SK-N-SH (cell line): ENCODE measurements at regions not wholly inside any gene's neighbourhood (a gene's known extent, or its start where the extent isn't known, plus 50 kb on each side); places are given as distances from the start of the nearest gene placed in this dataset.

ENCODE experiments used
- CTCF ChIA-PET: fragments of 300-600, 350-600 bp; formaldehyde crosslinking; extraction: SDS; loops from one replicate; lab custom pipeline; 2021; lab: Yijun Ruan, JAX
- POLR2A ChIA-PET: fragments of 350-600 bp; sonication (Branson Sonifier 250); formaldehyde crosslinking; extraction: SDS; loops from one replicate; lab custom pipeline; 2020; ENCODE audit warnings: antibody characterized with exemption, inconsistent platforms; lab: Yijun Ruan, JAX
- DNase-seq: peaks from one replicate; pipeline ENCODE4 v3.0.0; 2012
- H2AFZ ChIP-seq: fragments of 200-600 bp; sonication (generic); 2 replicates; pipeline ENCODE4 v1.8.1; 2016; ENCODE audit warnings: antibody characterized with exemption, mild to moderate bottlenecking, low read depth
- H3F3A ChIP-seq: fragments of 200-600 bp; sonication (generic); replicated peaks from 2 replicates; pipeline ENCODE3; 2016; ENCODE audit warnings: antibody characterized with exemption, mild to moderate bottlenecking; ENCODE audit not compliant: insufficient read depth
- H3K27ac ChIP-seq, 2 experiments: fragments of 200-500 bp in 1 of 2; fragments of 200-600 bp in 1 of 2; sonication (Bioruptor generic) in 1 of 2; sonication (generic), shearing (Covaris generic) in 1 of 2; 2 replicates each; pipeline versions ENCODE4 v1.5.1 to v1.6.1; 2014 to 2016; ENCODE audit warnings: low read depth in 2 of 2, inconsistent platforms in 1 of 2, low read length in 1 of 2, mild to moderate bottlenecking in 1 of 2, mixed read lengths in 1 of 2
- H3K27me3 ChIP-seq: fragments of 200-600 bp; sonication (generic), shearing (Covaris generic); 2 replicates; pipeline ENCODE4 v1.6.1; 2016; ENCODE audit warnings: mixed run types; ENCODE audit not compliant: insufficient read depth
- H3K36me3 ChIP-seq, 2 experiments: fragments of 200-500 bp in 1 of 2; fragments of 200-600 bp in 1 of 2; sonication (Bioruptor generic) in 1 of 2; sonication (generic) in 1 of 2; replicated peaks in 1 of 2; 2 replicates each; pipeline versions ENCODE3 to v1.5.1; 2014 to 2016; ENCODE audit warnings: low read length in 1 of 2, mild to moderate bottlenecking in 1 of 2; ENCODE audit not compliant: insufficient read depth in 2 of 2, control insufficient read depth in 1 of 2
- H3K4me1 ChIP-seq, 2 experiments: fragments of 200-500 bp in 1 of 2; fragments of 200-600 bp in 1 of 2; sonication (Bioruptor generic) in 1 of 2; sonication (generic), shearing (Covaris generic) in 1 of 2; 2 replicates each; pipeline versions ENCODE4 v1.5.1 to v1.6.1; 2014 to 2016; ENCODE audit warnings: low read depth in 1 of 2, low read length in 1 of 2, mixed run types in 1 of 2; ENCODE audit not compliant: insufficient read depth in 2 of 2, control insufficient read depth in 1 of 2
- H3K4me2 ChIP-seq: fragments of 200-600 bp; sonication (generic), shearing (Covaris generic); 2 replicates; pipeline ENCODE4 v1.6.1; 2017; ENCODE audit warnings: mixed run types
- H3K4me3 ChIP-seq, 2 experiments: fragments of 200-500 bp in 1 of 2; fragments of 200-600 bp in 1 of 2; sonication (Bioruptor generic) in 1 of 2; sonication (generic), shearing (Covaris generic) in 1 of 2; 2 replicates each; pipeline versions ENCODE4 v1.5.1 to v1.8.1; 2014 to 2016; ENCODE audit warnings: low read depth in 2 of 2, inconsistent platforms in 1 of 2, low read length in 1 of 2, mild to moderate bottlenecking in 1 of 2, mixed read lengths in 1 of 2, moderate library complexity in 1 of 2
- H3K79me2 ChIP-seq: fragments of 200-600 bp; sonication (generic); 2 replicates; pipeline ENCODE4 v1.8.1; 2017; ENCODE audit warnings: mild to moderate bottlenecking; ENCODE audit not compliant: insufficient read depth
- H3K9ac ChIP-seq: fragments of 200-600 bp; sonication (generic); 2 replicates; pipeline ENCODE4 v1.6.1; 2017; ENCODE audit warnings: mixed run types
- H3K9me2 ChIP-seq: fragments of 200-600 bp; sonication (generic); 2 replicates; pipeline ENCODE4 v1.6.1; 2017; ENCODE audit warnings: mixed run types
- H3K9me3 ChIP-seq: fragments of 200-600 bp; sonication (generic); 2 replicates; pipeline ENCODE4 v1.6.1; 2017; ENCODE audit warnings: mixed run types, mild to moderate bottlenecking, moderate library complexity
- H4K20me1 ChIP-seq: fragments of 200-600 bp; sonication (generic); 2 replicates; pipeline ENCODE4 v1.6.1; 2017; ENCODE audit warnings: mild to moderate bottlenecking, mixed run types; ENCODE audit not compliant: insufficient read depth
- CHD2 ChIP-seq: fragments of 150-350 bp; IDR thresholded peaks from 2 replicates; pipeline ENCODE4 v1.6.1; 2018; ENCODE audit warnings: low read length; ENCODE audit not compliant: partially characterized antibody
- ELF1 ChIP-seq: IDR thresholded peaks from 2 replicates; pipeline ENCODE4 v1.4.0; 2012
- EZH2phosphoT487 ChIP-seq: fragments of 200-600 bp; sonication (generic); IDR thresholded peaks from 2 replicates; pipeline ENCODE4 v1.6.1; 2017; ENCODE audit warnings: low read depth, mixed run types, mild to moderate bottlenecking, antibody characterized with exemption, moderate library complexity, borderline replicate concordance
- FOSL2 ChIP-seq: IDR thresholded peaks from 2 replicates; pipeline ENCODE4 v1.4.0; 2012; ENCODE audit warnings: low read depth, mild to moderate bottlenecking, moderate library complexity, borderline replicate concordance
- FOXM1 ChIP-seq: IDR thresholded peaks from 2 replicates; pipeline ENCODE4 v1.4.0; 2012; ENCODE audit warnings: low read depth, mild to moderate bottlenecking
- GABPA ChIP-seq: IDR thresholded peaks from 2 replicates; pipeline ENCODE4 v1.4.0; 2012; ENCODE audit warnings: low read depth, mild to moderate bottlenecking
- GATA2 ChIP-seq: sonication (generic); formaldehyde crosslinking; IDR thresholded peaks from 2 replicates; pipeline ENCODE4 v1.5.0; 2020; ENCODE audit warnings: mild to moderate bottlenecking, missing genetic modification reagents
- MXI1 ChIP-seq: IDR thresholded peaks from 2 replicates; pipeline ENCODE4 v1.6.1; 2012; ENCODE audit warnings: mild to moderate bottlenecking, low read depth, low read length, improper control_type of control experiment
- NFIC ChIP-seq: IDR thresholded peaks from 2 replicates; pipeline ENCODE4 v1.4.0; 2012; ENCODE audit warnings: borderline replicate concordance
- POLR2AphosphoS5 ChIP-seq: IDR thresholded peaks from 2 replicates; pipeline ENCODE4 v1.6.1; 2012; ENCODE audit warnings: low read depth, low read length
- RAD21 ChIP-seq: IDR thresholded peaks from 2 replicates; pipeline ENCODE4 v1.6.1; 2012; ENCODE audit warnings: mild to moderate bottlenecking, low read length
- RCOR1 ChIP-seq: fragments of 150-350 bp; IDR thresholded peaks from 2 replicates; pipeline ENCODE4 v1.6.1; 2017; ENCODE audit warnings: antibody characterized with exemption, low read length
- SIN3A ChIP-seq: IDR thresholded peaks from 2 replicates; pipeline ENCODE4 v1.6.1; 2012; ENCODE audit warnings: low read depth, mild to moderate bottlenecking, low read length, moderate library complexity, borderline replicate concordance
- TAF1 ChIP-seq: IDR thresholded peaks from 2 replicates; pipeline ENCODE4 v1.6.1; 2012; ENCODE audit warnings: low read depth, mild to moderate bottlenecking, low read length, moderate library complexity, borderline replicate concordance
- TEAD4 ChIP-seq: IDR thresholded peaks from 2 replicates; pipeline ENCODE4 v1.4.0; 2012; ENCODE audit warnings: mild to moderate bottlenecking, borderline replicate concordance; ENCODE audit not compliant: insufficient read depth
- WGBS: methylation state at CpG from one replicate; pipeline ENCODE4 v1.1.6; 2017; ENCODE audit warnings: low lambda C conversion rate; 5-methylcytosine and 5-hydroxymethylcytosine counted together
- TF ChIP-seq, protein P1 (sequence below): IDR thresholded peaks from 2 replicates; pipeline ENCODE4 v1.4.0; 2012; ENCODE audit warnings: low read depth, borderline replicate concordance
- TF ChIP-seq, protein P2 (sequence below): fragments of 150-350 bp; IDR thresholded peaks from 2 replicates; pipeline ENCODE4 v1.6.1; 2017; ENCODE audit warnings: antibody characterized with exemption, low read length, low read depth, borderline replicate concordance
- TF ChIP-seq, protein P3 (sequence below): IDR thresholded peaks from 2 replicates; pipeline ENCODE4; 2012
- TF ChIP-seq, protein P4 (sequence below): IDR thresholded peaks from 2 replicates; pipeline ENCODE4 v1.4.0; 2012; ENCODE audit warnings: low read depth, borderline replicate concordance

DNA sequence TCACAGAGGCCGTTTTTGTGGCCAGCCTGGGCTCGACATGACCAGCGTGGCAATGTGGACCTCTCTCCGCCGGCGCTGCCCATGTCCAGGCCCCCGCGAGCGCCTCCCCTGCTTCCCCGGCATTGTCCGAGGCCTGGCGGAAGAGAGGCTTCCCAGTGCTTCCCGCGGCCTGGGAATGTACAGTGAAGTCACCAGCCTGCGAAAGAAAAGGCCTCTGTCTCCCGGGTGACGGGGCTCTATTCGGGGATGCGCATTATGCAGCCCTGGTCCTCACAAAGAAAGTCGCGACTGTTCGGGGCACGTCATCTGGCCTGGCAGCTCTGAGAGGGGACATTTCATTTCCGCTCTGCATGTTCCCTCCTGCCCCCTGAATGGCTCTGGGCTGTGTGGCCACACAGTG lies 109.2 kb upstream of the AGAP1 start:
- Histone ChIP-seq H3K4me2 (no peak overlapping the region), H3F3A (no peaks in the 10 kb centered on the region), H3K9me2 (no peaks in the 10 kb centered on the region), H3K36me3 (no peaks in the 10 kb centered on the region), H3K9ac (no peak overlapping the region), H3K79me2 (no peaks in the 10 kb centered on the region), H3K27me3 (no peaks in the 10 kb centered on the region), H3K4me3 (no peak overlapping the region), H2AFZ (no peak overlapping the region), H4K20me1 (no peaks in the 10 kb centered on the region), H3K4me1 (no peaks in the 10 kb centered on the region), H3K27ac (no peak overlapping the region), H3K9me3 (no peaks in the 10 kb centered on the region)
- POLR2A ChIA-PET, result no interaction called here
- CTCF ChIA-PET, result no interaction called here
- TF ChIP-seq CHD2 (no peak), TEAD4 (no peak), ELF1 (no peak), EZH2phosphoT487 (no peak), GABPA (no peak), POLR2AphosphoS5 (no peak), SIN3A (no peak)
- TF ChIP-seq, protein P1, sequence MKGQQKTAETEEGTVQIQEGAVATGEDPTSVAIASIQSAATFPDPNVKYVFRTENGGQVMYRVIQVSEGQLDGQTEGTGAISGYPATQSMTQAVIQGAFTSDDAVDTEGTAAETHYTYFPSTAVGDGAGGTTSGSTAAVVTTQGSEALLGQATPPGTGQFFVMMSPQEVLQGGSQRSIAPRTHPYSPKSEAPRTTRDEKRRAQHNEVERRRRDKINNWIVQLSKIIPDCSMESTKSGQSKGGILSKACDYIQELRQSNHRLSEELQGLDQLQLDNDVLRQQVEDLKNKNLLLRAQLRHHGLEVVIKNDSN, result no peak
- TF ChIP-seq, protein P2, sequence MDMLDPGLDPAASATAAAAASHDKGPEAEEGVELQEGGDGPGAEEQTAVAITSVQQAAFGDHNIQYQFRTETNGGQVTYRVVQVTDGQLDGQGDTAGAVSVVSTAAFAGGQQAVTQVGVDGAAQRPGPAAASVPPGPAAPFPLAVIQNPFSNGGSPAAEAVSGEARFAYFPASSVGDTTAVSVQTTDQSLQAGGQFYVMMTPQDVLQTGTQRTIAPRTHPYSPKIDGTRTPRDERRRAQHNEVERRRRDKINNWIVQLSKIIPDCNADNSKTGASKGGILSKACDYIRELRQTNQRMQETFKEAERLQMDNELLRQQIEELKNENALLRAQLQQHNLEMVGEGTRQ, result no peak
- DNase-seq, result no peak
- WGBS, result 83% methylated on average over 24 of the region's 24 CpGs

DNA sequence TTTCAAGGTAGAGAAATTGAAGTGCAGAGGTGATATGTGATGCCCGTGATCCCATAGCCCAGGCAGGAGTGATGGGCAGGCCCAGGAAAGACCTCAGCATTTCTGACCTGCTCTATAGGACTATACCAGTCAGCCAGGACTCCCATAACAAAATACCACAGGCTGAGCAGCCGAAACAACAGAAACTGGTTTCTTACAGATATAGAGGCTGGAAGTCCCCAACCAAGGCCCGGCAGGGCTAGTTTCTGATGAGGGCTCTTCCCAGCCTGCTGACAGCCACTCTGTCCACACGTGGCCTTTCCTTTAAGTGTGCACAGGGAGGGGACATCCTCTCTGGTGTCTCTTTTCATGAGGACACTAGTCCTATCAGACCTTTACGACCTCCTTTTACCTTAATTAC lies 104.2 kb upstream of the AGAP1 start:
- DNase-seq, result no peak
- H3K9ac ChIP-seq, result no peak overlapping the region
- H3K27me3 ChIP-seq, result no peaks in the 10 kb centered on the region
- H2AFZ ChIP-seq, result no peak overlapping the region
- no peaks in the 10 kb centered on the region for H3K36me3 ChIP-seq
- H3K9me3 ChIP-seq, result no peaks in the 10 kb centered on the region
- no peak for TF ChIP-seq NFIC
- no peak for TF ChIP-seq RCOR1
- no peak for TF ChIP-seq POLR2AphosphoS5
- no peak for TF ChIP-seq GATA2 (CRISPR knock-in tag)
- TF ChIP-seq FOSL2, result no peak
- TF ChIP-seq SIN3A, result no peak
- TF ChIP-seq, protein P3, sequence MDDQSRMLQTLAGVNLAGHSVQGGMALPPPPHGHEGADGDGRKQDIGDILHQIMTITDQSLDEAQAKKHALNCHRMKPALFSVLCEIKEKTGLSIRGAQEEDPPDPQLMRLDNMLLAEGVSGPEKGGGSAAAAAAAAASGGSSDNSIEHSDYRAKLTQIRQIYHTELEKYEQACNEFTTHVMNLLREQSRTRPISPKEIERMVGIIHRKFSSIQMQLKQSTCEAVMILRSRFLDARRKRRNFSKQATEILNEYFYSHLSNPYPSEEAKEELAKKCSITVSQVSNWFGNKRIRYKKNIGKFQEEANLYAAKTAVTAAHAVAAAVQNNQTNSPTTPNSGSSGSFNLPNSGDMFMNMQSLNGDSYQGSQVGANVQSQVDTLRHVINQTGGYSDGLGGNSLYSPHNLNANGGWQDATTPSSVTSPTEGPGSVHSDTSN, result no peak
- TF ChIP-seq CHD2, result no peak
- TF ChIP-seq, protein P4, sequence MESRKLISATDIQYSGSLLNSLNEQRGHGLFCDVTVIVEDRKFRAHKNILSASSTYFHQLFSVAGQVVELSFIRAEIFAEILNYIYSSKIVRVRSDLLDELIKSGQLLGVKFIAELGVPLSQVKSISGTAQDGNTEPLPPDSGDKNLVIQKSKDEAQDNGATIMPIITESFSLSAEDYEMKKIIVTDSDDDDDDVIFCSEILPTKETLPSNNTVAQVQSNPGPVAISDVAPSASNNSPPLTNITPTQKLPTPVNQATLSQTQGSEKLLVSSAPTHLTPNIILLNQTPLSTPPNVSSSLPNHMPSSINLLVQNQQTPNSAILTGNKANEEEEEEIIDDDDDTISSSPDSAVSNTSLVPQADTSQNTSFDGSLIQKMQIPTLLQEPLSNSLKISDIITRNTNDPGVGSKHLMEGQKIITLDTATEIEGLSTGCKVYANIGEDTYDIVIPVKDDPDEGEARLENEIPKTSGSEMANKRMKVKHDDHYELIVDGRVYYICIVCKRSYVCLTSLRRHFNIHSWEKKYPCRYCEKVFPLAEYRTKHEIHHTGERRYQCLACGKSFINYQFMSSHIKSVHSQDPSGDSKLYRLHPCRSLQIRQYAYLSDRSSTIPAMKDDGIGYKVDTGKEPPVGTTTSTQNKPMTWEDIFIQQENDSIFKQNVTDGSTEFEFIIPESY, result no peak
- TF ChIP-seq TEAD4, result no peak
- TF ChIP-seq RAD21, result no peak
- no peak for TF ChIP-seq TAF1
- no peak for TF ChIP-seq FOXM1
- TF ChIP-seq MXI1, result no peak
- TF ChIP-seq, all 33 proteins: peak for 0
- POLR2A ChIA-PET, result no interaction called here
- Histone ChIP-seq H3K79me2 (no peaks in the 10 kb centered on the region), H3K9me2 (no peaks in the 10 kb centered on the region), H3K4me1 (no peaks in the 10 kb centered on the region; a peak in 1 of 4 replicates), H4K20me1 (no peaks in the 10 kb centered on the region), H3K27ac (no peak overlapping the region), H3K4me3 (no peak overlapping the region), H3K4me2 (no peak overlapping the region), H3F3A (no peaks in the 10 kb centered on the region)
- CTCF ChIA-PET, result no interaction called here
- WGBS, result 52% methylated on average over 5 of the region's 5 CpGs
